GM12878 (cell line): ENCODE measurements at regions not wholly inside any gene's neighbourhood (a gene's known extent, or its start where the extent isn't known, plus 50 kb on each side); places are given as distances from the start of the nearest gene placed in this dataset.

Source experiments
- ATAC-seq: fragments of 200-7000 bp; cut with Tn5 transposase; 3 replicates; pipeline ENCODE4 v1.9.1; 2020; ENCODE audit warnings: mild to moderate bottlenecking, moderate library complexity
- BruUV-seq: library from RNA; stranded (reverse); fragments of 400-500 nt; replicated peaks from 2 replicates; lab custom pipeline; 2021; lab: Mats Ljungman, UMichigan
- CTCF ChIA-PET: fragments of 300-600 bp; sonication (Branson Sonifier 250); formaldehyde crosslinking; extraction: SDS; loops from one replicate; lab custom pipeline; 2021; ENCODE audit warnings: inconsistent platforms; lab: Yijun Ruan, JAX
- POLR2A ChIA-PET: fragments of 350-600 bp; formaldehyde crosslinking; extraction: SDS; loops from one replicate; lab custom pipeline; 2021; ENCODE audit warnings: inconsistent platforms; lab: Charles Lee
- RAD21 ChIA-PET: fragments of 300-600 bp; sonication (Branson Sonifier 250); formaldehyde crosslinking; loops from one replicate; lab custom pipeline; 2023; ENCODE audit warnings: antibody characterized with exemption; ENCODE audit not compliant: unreplicated experiment; lab: Charles Lee
- SMC1A ChIA-PET: fragments of 300-600 bp; sonication (Branson Sonifier 250); formaldehyde crosslinking; loops from one replicate; lab custom pipeline; 2023; ENCODE audit not compliant: unreplicated experiment, uncharacterized antibody; lab: Charles Lee
- DNase-seq: peaks from one replicate; pipeline ENCODE4 v3.0.0-alpha.2; 2011; ENCODE audit warnings: low read depth, low spot score
- FAIRE-seq: peaks from 3 replicates; lab custom pipeline; 2011; peaks lifted over from hg19 to GRCh38; lab: Jason Lieb, UNC
- H2AFZ ChIP-seq: 2 replicates; pipeline ENCODE4 v1.6.0; 2011; ENCODE audit warnings: low read depth, low read length, control low read depth; ENCODE audit not compliant: control insufficient read depth
- H3K27ac ChIP-seq: 2 replicates; pipeline ENCODE4 v1.5.1; 2011; ENCODE audit warnings: control low read depth; ENCODE audit not compliant: control insufficient read depth, insufficient read depth
- H3K27me3 ChIP-seq, 2 experiments: replicated peaks in 1 of 2; 2 replicates each; pipeline versions ENCODE4 v1.6.0 to v1.6.1; 2011; ENCODE audit warnings: low read length in 1 of 2; ENCODE audit not compliant: control insufficient read depth in 2 of 2, insufficient read depth in 2 of 2
- H3K36me3 ChIP-seq, 2 experiments: 2 replicates each; pipeline ENCODE4 v1.5.1; 2011; ENCODE audit warnings: low read length in 1 of 2; ENCODE audit not compliant: control insufficient read depth in 2 of 2, insufficient read depth in 2 of 2
- H3K4me1 ChIP-seq: 2 replicates; pipeline ENCODE4 v1.6.1; 2011; ENCODE audit warnings: mild to moderate bottlenecking, low read length, moderate library complexity, mixed read lengths; ENCODE audit not compliant: control insufficient read depth, insufficient read depth
- H3K4me2 ChIP-seq: 2 replicates; pipeline ENCODE4 v1.6.0; 2011; ENCODE audit warnings: control low read depth; ENCODE audit not compliant: control insufficient read depth, insufficient read depth
- H3K4me3 ChIP-seq: fragments of 200-600 bp; sonication (generic); 2 replicates; pipeline ENCODE4 v1.5.1; 2016
- H3K79me2 ChIP-seq: 2 replicates; pipeline ENCODE4 v1.6.0; 2011; ENCODE audit warnings: low read length; ENCODE audit not compliant: control insufficient read depth, insufficient read depth
- H3K9ac ChIP-seq: 2 replicates; pipeline ENCODE4 v1.8.0; 2011; ENCODE audit warnings: low read length, control low read depth, mixed read lengths; ENCODE audit not compliant: control insufficient read depth, insufficient read depth
- H3K9me3 ChIP-seq: replicated peaks from 3 replicates; pipeline ENCODE4 v1.5.1; 2011; ENCODE audit warnings: mild to moderate bottlenecking, low read length; ENCODE audit not compliant: control insufficient read depth, insufficient read depth
- H4K20me1 ChIP-seq: 2 replicates; pipeline ENCODE4 v1.6.0; 2011; ENCODE audit not compliant: control insufficient read depth, insufficient read depth
- ETV6 ChIP-seq, 2 experiments: fragments of 450-650 bp in 1 of 2; IDR thresholded peaks in 1 of 2; conservative IDR thresholded peaks in 1 of 2; 2 replicates each; pipeline ENCODE4 v1.6.1; 2014; ENCODE audit warnings: antibody characterized with exemption in 1 of 2, borderline replicate concordance in 1 of 2, low read depth in 1 of 2, mild to moderate bottlenecking in 1 of 2, moderate library complexity in 1 of 2
- GABPA ChIP-seq: IDR thresholded peaks from 2 replicates; pipeline ENCODE4 v1.6.1; 2014; ENCODE audit warnings: antibody characterized with exemption, low read depth, mild to moderate bottlenecking, inconsistent platforms
- GATAD2B ChIP-seq: fragments of 450-650 bp; conservative IDR thresholded peaks from 2 replicates; pipeline ENCODE4 v1.6.1; 2017; ENCODE audit warnings: low read depth, mild to moderate bottlenecking, moderate library complexity
- NRF1 ChIP-seq: conservative IDR thresholded peaks from 2 replicates; pipeline ENCODE4 v1.6.1; 2011; ENCODE audit warnings: mild to moderate bottlenecking, low read depth, low read length, improper control_type of control experiment
- PAX5 ChIP-seq: IDR thresholded peaks from 2 replicates; pipeline ENCODE4 v1.6.1; 2011; ENCODE audit warnings: low read depth, low read length, borderline replicate concordance
- RBBP5 ChIP-seq: fragments of 200-600 bp; sonication (generic); conservative IDR thresholded peaks from 2 replicates; pipeline ENCODE4 v1.6.1; 2016
- SIX5 ChIP-seq: IDR thresholded peaks from 2 replicates; pipeline ENCODE4 v1.6.1; 2011; ENCODE audit warnings: mild to moderate bottlenecking, low read depth, low read length, moderate library complexity; ENCODE audit not compliant: severe bottlenecking
- ZNF217 ChIP-seq: fragments of 450-650 bp; IDR thresholded peaks from 2 replicates; pipeline ENCODE4 v1.6.1; 2017; ENCODE audit warnings: antibody characterized with exemption, mild to moderate bottlenecking
- ZNF274 ChIP-seq: IDR thresholded peaks from one replicate; pipeline ENCODE4 v1.8.0; 2011; ENCODE audit not compliant: insufficient read length, insufficient read depth
- WGBS: methylation state at CpG from one replicate; pipeline ENCODE4 v1.1.6; 2016; ENCODE audit warnings: low lambda C conversion rate; ENCODE audit not compliant: insufficient replicate concordance, insufficient coverage; ENCODE audit errors: missing lambda C conversion rate; 5-methylcytosine and 5-hydroxymethylcytosine counted together
- in situ Hi-C: fragments of 300-500 bp; cut with MboI; formaldehyde crosslinking; loops from 9 replicates; pipeline ENCODE4 v1.14.3; 2018; ENCODE audit warnings: mixed read lengths
- intact Hi-C: fragments of 100-400 bp; cut with micrococcal nuclease; formaldehyde crosslinking; loops from one replicate; pipeline ENCODE4 v1.14.2; 2022; ENCODE audit not compliant: unreplicated experiment
- TF ChIP-seq, protein P1 (sequence below): fragments of 450-650 bp; IDR thresholded peaks from 2 replicates; pipeline ENCODE4 v1.6.1; 2014; ENCODE audit warnings: mild to moderate bottlenecking
- TF ChIP-seq, protein P2 (sequence below): fragments of 450-650 bp; IDR thresholded peaks from 2 replicates; pipeline ENCODE4 v1.6.1; 2017; ENCODE audit warnings: low read depth, mild to moderate bottlenecking, moderate library complexity
- TF ChIP-seq, protein P3 (sequence below): fragments of 450-650 bp; IDR thresholded peaks from 2 replicates; pipeline ENCODE4 v1.6.1; 2017; ENCODE audit warnings: antibody characterized with exemption, mild to moderate bottlenecking, moderate library complexity

DNA sequence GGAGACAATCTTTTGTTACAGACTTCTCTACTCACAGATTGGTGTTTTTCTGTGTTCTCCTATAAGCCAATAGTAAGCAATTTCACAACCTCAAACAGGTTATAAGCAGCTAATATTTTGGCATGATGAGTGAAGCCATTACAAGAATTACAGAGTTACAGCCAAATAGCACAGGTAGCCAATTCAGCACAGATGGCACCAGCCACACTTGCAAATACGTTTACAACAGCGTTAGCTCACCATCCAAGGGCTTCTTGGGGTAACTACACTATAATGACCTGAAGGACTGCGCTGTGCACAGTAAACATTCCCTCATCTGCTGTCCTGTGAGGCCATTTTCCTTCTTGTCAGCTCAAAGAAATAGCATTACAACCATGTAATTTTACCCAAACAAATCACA, 428.6 kb downstream of the TCERG1L start (continued):
- TF ChIP-seq ETV6 (conservative IDR thresholded peaks at IDR 0.05 in 1 of 2, IDR thresholded peaks at IDR 0.05 in 1 of 2; ENCODE audit: borderline replicate concordance in 1 of 2, low read depth in 1 of 2) (no peak), PAX5 (no peak), SIX5 (no peak), NRF1 (no peak), ZNF274 (no peak), GABPA (no peak)
- TF ChIP-seq, protein P1, sequence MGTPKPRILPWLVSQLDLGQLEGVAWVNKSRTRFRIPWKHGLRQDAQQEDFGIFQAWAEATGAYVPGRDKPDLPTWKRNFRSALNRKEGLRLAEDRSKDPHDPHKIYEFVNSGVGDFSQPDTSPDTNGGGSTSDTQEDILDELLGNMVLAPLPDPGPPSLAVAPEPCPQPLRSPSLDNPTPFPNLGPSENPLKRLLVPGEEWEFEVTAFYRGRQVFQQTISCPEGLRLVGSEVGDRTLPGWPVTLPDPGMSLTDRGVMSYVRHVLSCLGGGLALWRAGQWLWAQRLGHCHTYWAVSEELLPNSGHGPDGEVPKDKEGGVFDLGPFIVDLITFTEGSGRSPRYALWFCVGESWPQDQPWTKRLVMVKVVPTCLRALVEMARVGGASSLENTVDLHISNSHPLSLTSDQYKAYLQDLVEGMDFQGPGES = no peak

DNA sequence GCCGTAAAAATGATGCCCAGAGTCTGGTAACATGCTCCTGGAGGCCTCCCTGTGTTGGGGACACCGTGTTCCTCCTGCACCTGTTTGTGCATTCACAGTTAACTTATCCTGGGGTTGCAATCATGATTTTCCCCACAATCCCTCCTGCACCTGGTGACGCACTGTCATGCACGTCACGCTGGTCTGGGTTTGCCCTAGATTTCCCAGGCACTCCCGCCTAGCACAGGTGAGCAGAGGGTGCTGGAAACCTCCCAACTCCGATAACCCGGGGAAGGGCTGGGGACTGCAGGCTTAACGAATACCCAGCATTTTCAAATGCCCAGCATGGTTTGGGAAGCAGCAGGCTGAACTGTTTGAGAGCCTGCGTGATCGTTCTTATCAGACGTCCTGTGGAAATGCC, 427.1 kb downstream of the TCERG1L start:
- BruUV-seq = no TSS peak
- SMC1A ChIA-PET = no interaction called here
- DNase-seq (no peak), FAIRE-seq (no peak), ATAC-seq (no peak)
- CTCF ChIA-PET = no interaction called here
- H3K4me3 ChIP-seq = no peak overlapping the region
- WGBS = 40% methylated on average over 12 of the region's 12 CpGs
- no peaks in the 10 kb centered on the region for H3K4me1 ChIP-seq
- no peaks in the 10 kb centered on the region for H3K9me3 ChIP-seq
- no peaks in the 10 kb centered on the region for H3K79me2 ChIP-seq
- no peaks in the 10 kb centered on the region for H3K27me3 ChIP-seq
- POLR2A ChIA-PET = no interaction called here
- in situ Hi-C loops (no loop called here), intact Hi-C loops (no loop called here)
- no peak overlapping the region for H3K9ac ChIP-seq
- no peak overlapping the region for H2AFZ ChIP-seq
- no peaks in the 10 kb centered on the region for H3K36me3 ChIP-seq
- no peaks in the 10 kb centered on the region for H4K20me1 ChIP-seq
- RAD21 ChIA-PET = no interaction called here
- no peak overlapping the region for H3K4me2 ChIP-seq
- no peak overlapping the region for H3K27ac ChIP-seq
- TF ChIP-seq RBBP5 (no peak), ZNF217 (no peak), GATAD2B (no peak)
- TF ChIP-seq, protein P2, sequence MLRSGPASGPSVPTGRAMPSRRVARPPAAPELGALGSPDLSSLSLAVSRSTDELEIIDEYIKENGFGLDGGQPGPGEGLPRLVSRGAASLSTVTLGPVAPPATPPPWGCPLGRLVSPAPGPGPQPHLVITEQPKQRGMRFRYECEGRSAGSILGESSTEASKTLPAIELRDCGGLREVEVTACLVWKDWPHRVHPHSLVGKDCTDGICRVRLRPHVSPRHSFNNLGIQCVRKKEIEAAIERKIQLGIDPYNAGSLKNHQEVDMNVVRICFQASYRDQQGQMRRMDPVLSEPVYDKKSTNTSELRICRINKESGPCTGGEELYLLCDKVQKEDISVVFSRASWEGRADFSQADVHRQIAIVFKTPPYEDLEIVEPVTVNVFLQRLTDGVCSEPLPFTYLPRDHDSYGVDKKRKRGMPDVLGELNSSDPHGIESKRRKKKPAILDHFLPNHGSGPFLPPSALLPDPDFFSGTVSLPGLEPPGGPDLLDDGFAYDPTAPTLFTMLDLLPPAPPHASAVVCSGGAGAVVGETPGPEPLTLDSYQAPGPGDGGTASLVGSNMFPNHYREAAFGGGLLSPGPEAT = no peak
- TF ChIP-seq, protein P3, sequence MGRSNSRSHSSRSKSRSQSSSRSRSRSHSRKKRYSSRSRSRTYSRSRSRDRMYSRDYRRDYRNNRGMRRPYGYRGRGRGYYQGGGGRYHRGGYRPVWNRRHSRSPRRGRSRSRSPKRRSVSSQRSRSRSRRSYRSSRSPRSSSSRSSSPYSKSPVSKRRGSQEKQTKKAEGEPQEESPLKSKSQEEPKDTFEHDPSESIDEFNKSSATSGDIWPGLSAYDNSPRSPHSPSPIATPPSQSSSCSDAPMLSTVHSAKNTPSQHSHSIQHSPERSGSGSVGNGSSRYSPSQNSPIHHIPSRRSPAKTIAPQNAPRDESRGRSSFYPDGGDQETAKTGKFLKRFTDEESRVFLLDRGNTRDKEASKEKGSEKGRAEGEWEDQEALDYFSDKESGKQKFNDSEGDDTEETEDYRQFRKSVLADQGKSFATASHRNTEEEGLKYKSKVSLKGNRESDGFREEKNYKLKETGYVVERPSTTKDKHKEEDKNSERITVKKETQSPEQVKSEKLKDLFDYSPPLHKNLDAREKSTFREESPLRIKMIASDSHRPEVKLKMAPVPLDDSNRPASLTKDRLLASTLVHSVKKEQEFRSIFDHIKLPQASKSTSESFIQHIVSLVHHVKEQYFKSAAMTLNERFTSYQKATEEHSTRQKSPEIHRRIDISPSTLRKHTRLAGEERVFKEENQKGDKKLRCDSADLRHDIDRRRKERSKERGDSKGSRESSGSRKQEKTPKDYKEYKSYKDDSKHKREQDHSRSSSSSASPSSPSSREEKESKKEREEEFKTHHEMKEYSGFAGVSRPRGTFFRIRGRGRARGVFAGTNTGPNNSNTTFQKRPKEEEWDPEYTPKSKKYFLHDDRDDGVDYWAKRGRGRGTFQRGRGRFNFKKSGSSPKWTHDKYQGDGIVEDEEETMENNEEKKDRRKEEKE = no peak
